ENCODE measurements at regions not wholly inside any gene's neighbourhood (a gene's known extent, or its start where the extent isn't known, plus 50 kb on each side); places are given as distances from the start of the nearest gene placed in this dataset.

DNA sequence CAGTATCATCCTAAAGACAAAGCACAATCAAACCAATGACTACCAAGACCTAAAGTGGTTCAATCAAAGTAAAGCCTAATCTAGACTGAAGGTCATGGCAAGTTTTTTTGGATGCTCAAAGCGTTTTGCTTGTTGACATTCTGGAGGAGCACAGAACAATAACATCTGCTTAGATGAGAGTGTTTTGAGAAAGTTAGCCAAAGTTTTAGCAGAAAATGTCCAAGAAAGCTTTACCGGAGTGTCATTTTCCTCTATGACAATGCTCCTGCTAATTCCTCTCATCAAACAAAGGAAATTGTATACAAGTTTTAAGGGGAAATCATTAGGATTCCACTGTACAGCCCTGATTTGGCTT is 256.9 kb upstream of the FAT3 start:
- TF ChIP-seq, protein P1, sequence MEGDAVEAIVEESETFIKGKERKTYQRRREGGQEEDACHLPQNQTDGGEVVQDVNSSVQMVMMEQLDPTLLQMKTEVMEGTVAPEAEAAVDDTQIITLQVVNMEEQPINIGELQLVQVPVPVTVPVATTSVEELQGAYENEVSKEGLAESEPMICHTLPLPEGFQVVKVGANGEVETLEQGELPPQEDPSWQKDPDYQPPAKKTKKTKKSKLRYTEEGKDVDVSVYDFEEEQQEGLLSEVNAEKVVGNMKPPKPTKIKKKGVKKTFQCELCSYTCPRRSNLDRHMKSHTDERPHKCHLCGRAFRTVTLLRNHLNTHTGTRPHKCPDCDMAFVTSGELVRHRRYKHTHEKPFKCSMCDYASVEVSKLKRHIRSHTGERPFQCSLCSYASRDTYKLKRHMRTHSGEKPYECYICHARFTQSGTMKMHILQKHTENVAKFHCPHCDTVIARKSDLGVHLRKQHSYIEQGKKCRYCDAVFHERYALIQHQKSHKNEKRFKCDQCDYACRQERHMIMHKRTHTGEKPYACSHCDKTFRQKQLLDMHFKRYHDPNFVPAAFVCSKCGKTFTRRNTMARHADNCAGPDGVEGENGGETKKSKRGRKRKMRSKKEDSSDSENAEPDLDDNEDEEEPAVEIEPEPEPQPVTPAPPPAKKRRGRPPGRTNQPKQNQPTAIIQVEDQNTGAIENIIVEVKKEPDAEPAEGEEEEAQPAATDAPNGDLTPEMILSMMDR (IDR thresholded peaks at IDR 0.05; ENCODE audit: insufficient read depth, low read length) = no peak
- no peak for TF ChIP-seq POLR2AphosphoS5 (IDR thresholded peaks at IDR 0.05; ENCODE audit: low read depth)
- TF ChIP-seq, protein P2, sequence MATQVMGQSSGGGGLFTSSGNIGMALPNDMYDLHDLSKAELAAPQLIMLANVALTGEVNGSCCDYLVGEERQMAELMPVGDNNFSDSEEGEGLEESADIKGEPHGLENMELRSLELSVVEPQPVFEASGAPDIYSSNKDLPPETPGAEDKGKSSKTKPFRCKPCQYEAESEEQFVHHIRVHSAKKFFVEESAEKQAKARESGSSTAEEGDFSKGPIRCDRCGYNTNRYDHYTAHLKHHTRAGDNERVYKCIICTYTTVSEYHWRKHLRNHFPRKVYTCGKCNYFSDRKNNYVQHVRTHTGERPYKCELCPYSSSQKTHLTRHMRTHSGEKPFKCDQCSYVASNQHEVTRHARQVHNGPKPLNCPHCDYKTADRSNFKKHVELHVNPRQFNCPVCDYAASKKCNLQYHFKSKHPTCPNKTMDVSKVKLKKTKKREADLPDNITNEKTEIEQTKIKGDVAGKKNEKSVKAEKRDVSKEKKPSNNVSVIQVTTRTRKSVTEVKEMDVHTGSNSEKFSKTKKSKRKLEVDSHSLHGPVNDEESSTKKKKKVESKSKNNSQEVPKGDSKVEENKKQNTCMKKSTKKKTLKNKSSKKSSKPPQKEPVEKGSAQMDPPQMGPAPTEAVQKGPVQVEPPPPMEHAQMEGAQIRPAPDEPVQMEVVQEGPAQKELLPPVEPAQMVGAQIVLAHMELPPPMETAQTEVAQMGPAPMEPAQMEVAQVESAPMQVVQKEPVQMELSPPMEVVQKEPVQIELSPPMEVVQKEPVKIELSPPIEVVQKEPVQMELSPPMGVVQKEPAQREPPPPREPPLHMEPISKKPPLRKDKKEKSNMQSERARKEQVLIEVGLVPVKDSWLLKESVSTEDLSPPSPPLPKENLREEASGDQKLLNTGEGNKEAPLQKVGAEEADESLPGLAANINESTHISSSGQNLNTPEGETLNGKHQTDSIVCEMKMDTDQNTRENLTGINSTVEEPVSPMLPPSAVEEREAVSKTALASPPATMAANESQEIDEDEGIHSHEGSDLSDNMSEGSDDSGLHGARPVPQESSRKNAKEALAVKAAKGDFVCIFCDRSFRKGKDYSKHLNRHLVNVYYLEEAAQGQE (IDR thresholded peaks at IDR 0.05; ENCODE audit: insufficient replicate concordance, low read depth) = no peak
- no peak for TF ChIP-seq SPI1 (IDR thresholded peaks at IDR 0.05; ENCODE audit: borderline replicate concordance, low read depth)
